Body of pancreas (tissue), 4 donors: ENCODE measurements at regions not wholly inside any gene's neighbourhood (a gene's known extent, or its start where the extent isn't known, plus 50 kb on each side); places are given as distances from the start of the nearest gene placed in this dataset.
"Not testable (repeated sequence)": the region's sequence is repeated elsewhere in the genome, so short reads cannot be mapped to it uniquely, and the experiment has no call there.

ENCODE experiments used
- ATAC-seq: fragments of 150-250 bp; one replicate; pipeline ENCODE4 v1.9.1; 2016
- DNase-seq, 4 donors: peaks; one replicate each; pipeline ENCODE4 v3.0.0-alpha.2; 2019
- H3K27ac ChIP-seq, 4 donors: fragments of 200-600 bp; sonication (generic); 1 replicate in 3 of 4; 2 replicates in 1 of 4; pipeline versions ENCODE4 v1.5.1 to v1.6.1; 2016 to 2019; ENCODE audit warnings: mild to moderate bottlenecking in 1 of 4, mixed read lengths in 1 of 4, moderate library complexity in 1 of 4
- H3K27me3 ChIP-seq, 2 donors: fragments of 200-600 bp; sonication (generic); one replicate each; pipeline ENCODE4 v1.6.0; 2016; ENCODE audit warnings: mild to moderate bottlenecking in 1 of 2
- H3K36me3 ChIP-seq, 2 donors: fragments of 200-600 bp; sonication (generic); replicated peaks in 1 of 2; 2 replicates each; pipeline ENCODE4 v1.5.1; 2016; ENCODE audit warnings: low read depth in 2 of 2; ENCODE audit not compliant: insufficient read depth in 1 of 2
- H3K4me1 ChIP-seq: fragments of 200-600 bp; sonication (generic); one replicate; pipeline ENCODE4 v1.6.0; 2016
- H3K4me3 ChIP-seq, 2 donors: fragments of 200-600 bp; sonication (generic); 1 replicate in 1 of 2; 2 replicates in 1 of 2; pipeline ENCODE4 v1.5.1; 2016 to 2019
- H3K9me3 ChIP-seq, 3 donors: fragments of 200-600 bp; sonication (generic); 1 replicate in 2 of 3; 2 replicates in 1 of 3; pipeline ENCODE4 v1.5.1; 2016
- CTCF ChIP-seq, 7 experiments: fragments of 450-650 bp in 4 of 7; fragments of 200-600 bp in 3 of 7; sonication (generic) in 3 of 7; IDR thresholded peaks; one replicate each; pipeline ENCODE4 v1.5.1; 2016 to 2019; ENCODE audit warnings: antibody characterized with exemption in 7 of 7
- POLR2A ChIP-seq, 3 donors: fragments of 450-650 bp; IDR thresholded peaks; one replicate each; pipeline ENCODE4 v1.6.1; 2016; ENCODE audit warnings: antibody characterized with exemption in 3 of 3, mild to moderate bottlenecking in 2 of 3
- WGBS, 2 donors: methylation state at CpG; one replicate each; pipeline ENCODE4 v1.1.5; 2017; 5-methylcytosine and 5-hydroxymethylcytosine counted together
- intact Hi-C: fragments of 100-400 bp; cut with DNase I; formaldehyde crosslinking; loops from one replicate; pipeline ENCODE4 v1.15.1; 2023

DNA sequence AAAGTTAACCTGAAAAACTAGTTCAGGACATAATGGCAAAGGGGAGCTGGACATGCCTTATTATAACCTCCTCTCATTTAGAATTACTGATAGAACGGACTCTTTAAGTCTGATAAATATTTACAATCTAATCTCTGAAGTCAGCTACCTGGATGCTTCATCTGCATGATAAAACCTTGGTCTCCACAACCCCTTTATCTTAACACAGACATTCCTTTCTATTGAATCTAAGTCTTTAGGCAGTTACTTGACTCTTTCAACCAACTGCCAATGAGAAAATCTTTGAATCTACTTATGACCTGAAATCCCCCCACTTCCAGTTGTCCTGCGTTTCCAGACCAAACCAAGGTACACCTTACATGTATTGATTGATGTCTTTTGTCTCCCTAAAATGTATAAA is 191.2 kb upstream of the LRRTM4 start:
- Histone ChIP-seq H3K36me3 (no peaks in the 10 kb centered on the region), H3K27ac (no peak overlapping the region), H3K9me3 (no peaks in the 10 kb centered on the region), H3K4me3 (no peak overlapping the region), H3K27me3 (no peaks in the 10 kb centered on the region), H3K4me1 (no peaks in the 10 kb centered on the region)
- DNase-seq (no peak), ATAC-seq (no peak)
- TF ChIP-seq CTCF (IDR thresholded peaks at IDR 0.05) (no peak), POLR2A (IDR thresholded peaks at IDR 0.05) (no peak)
- 47 to 59% methylated on average over 2 of the region's 2 CpGs for WGBS, 2 donors
- intact Hi-C loops: no loop called here

DNA sequence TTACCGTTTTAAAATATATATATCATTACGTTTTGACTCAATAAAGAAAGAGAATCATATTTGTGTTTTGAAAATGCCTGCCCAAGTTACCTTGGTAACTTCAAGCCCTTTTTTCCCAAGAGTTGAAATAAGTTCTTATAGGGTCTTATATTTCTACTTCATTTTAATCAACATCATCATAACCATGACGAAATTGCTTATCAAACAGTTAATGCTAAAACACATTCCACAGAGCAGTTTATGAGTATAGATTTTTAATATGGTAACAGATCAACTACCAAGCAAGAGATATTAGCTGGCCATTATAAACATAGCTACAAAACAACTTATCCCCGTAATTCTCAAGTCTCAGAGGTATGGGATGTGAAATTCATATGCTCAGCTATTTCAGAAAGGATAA is 197.9 kb upstream of the LRRTM4 start:
- ATAC-seq (no peak), DNase-seq (no peak)
- WGBS, 2 donors: 62 to 70% methylated on average over 4 of the region's 4 CpGs
- Histone ChIP-seq H3K27me3 (no peaks in the 10 kb centered on the region), H3K36me3 (no peaks in the 10 kb centered on the region), H3K27ac (no peak overlapping the region), H3K9me3 (no peaks in the 10 kb centered on the region), H3K4me1 (no peaks in the 10 kb centered on the region), H3K4me3 (no peak overlapping the region)
- TF ChIP-seq CTCF (IDR thresholded peaks at IDR 0.05): no peak
- TF ChIP-seq POLR2A (IDR thresholded peaks at IDR 0.05): no peak
- intact Hi-C loops: no loop called here

GRCh38 chr2:77721593-77721992 is 199.4 kb upstream of the LRRTM4 start:
- ATAC-seq: no peak
- intact Hi-C loops: no loop called here
- Histone ChIP-seq H3K4me1 (no peaks in the 10 kb centered on the region), H3K27me3 (no peaks in the 10 kb centered on the region), H3K27ac (no peak overlapping the region), H3K4me3 (no peak overlapping the region), H3K36me3 (no peaks in the 10 kb centered on the region), H3K9me3 (no peaks in the 10 kb centered on the region)
- TF ChIP-seq POLR2A (IDR thresholded peaks at IDR 0.05) (no peak), CTCF (IDR thresholded peaks at IDR 0.05) (no peak)
- DNase-seq: no peak

- H3K36me3 ChIP-seq: no peaks in the 10 kb centered on the region
- 88% methylated on average over 1 of the region's 1 CpG for WGBS, 2 donors
- no peaks in the 10 kb centered on the region for H3K27me3 ChIP-seq
- intact Hi-C loops: no loop called here
- no peak overlapping the region for H3K4me3 ChIP-seq
- TF ChIP-seq CTCF (IDR thresholded peaks at IDR 0.05) (no peak), POLR2A (IDR thresholded peaks at IDR 0.05) (no peak)
- no peak for ATAC-seq
- no peak overlapping the region for H3K27ac ChIP-seq
- H3K9me3 ChIP-seq: no peaks in the 10 kb centered on the region
- no peak for DNase-seq
- H3K4me1 ChIP-seq: no peaks in the 10 kb centered on the region
Measured at GRCh38 chr2:77725045-77725444, 202.9 kb upstream of the LRRTM4 start.

DNA sequence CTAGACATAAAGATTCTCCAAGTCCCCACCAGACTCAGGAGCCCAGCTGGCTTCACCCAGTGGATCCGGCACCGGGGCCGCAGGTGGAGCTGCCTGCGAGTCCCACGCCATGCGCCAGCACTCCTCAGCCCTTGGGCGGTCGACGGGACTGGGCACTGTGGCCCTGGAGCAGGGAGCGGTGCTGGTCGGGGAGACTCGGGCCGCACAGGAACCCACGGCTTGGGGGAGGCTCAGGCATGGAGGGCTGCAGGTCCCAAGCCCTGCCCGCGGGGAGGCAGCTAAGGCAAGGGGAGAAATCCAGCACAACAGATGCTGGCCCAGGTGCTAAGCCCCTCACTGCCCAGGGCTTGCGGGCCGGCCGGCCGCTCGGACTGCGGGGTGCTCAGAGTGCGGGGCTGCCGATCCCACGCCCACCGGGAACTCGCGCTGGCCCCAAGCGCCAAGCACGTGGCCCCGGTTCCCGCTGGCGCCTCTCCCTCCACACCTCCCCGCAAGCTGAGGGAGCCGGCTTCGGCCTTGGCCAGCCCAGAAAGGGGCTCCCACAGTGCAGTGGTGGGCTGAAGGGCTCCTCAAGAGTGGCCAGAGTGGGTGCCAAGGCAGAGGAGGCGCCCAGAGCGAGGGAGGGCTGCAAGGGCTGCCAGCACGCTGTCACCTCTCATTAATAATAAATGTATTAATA is 212.6 kb upstream of the LRRTM4 start:
- H3K9me3 ChIP-seq, intact Hi-C loops, H3K36me3 ChIP-seq, ATAC-seq, H3K27me3 ChIP-seq, H3K4me1 ChIP-seq, H3K27ac ChIP-seq, H3K4me3 ChIP-seq: not testable (repeated sequence)
- DNase-seq: peak in 1 of 4 donors; percentile 11
- 92 to 97% methylated on average over 13 to 24 of the region's 39 CpGs for WGBS, 2 donors
